SK-N-MC (cell line): ENCODE measurements at regions not wholly inside any gene's neighbourhood (a gene's known extent, or its start where the extent isn't known, plus 50 kb on each side); places are given as distances from the start of the nearest gene placed in this dataset.

Experiments used
- EZH2 ChIP-seq: fragments of 200-600 bp; sonication (generic); IDR thresholded peaks from one replicate; pipeline ENCODE4 v1.6.1; 2017; ENCODE audit warnings: antibody characterized with exemption
- POLR2AphosphoS5 ChIP-seq: IDR thresholded peaks from 2 replicates; pipeline ENCODE4 v1.6.1; 2012; ENCODE audit warnings: mild to moderate bottlenecking, low read depth, low read length, borderline replicate concordance

GRCh38 chr6:137973201-137973600, 106.1 kb downstream of the TNFAIP3 start:
- TF ChIP-seq POLR2AphosphoS5, result no peak
- no peak for TF ChIP-seq EZH2
